Ecto neural progenitor cell (in vitro differentiated cells): ENCODE measurements at regions not wholly inside any gene's neighbourhood (a gene's known extent, or its start where the extent isn't known, plus 50 kb on each side); places are given as distances from the start of the nearest gene placed in this dataset.

Source experiments
- DNase-seq: peaks from one replicate; pipeline ENCODE4 v3.0.0-alpha.2; 2018; ENCODE audit warnings: low spot score

DNA sequence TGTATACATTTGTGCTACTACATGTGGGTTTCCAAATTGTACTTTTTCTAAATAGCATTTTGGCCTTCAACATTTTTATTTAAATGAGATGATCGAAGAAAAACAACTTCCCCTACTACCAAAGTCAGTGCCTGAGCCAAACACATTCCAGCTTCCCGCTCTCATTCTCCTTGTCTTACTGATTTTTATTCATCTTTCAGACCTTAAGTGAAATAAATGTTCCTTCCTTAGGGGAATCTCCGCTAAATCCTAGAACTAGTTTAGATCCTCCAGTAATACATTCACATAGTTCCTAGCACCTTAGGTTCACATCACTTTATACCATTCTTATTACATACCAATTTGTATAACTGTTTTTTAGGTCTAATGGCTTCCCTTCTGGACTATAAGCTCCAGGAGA lies 122.3 kb upstream of the COL3A1 start:
- DNase-seq = no peak

DNA sequence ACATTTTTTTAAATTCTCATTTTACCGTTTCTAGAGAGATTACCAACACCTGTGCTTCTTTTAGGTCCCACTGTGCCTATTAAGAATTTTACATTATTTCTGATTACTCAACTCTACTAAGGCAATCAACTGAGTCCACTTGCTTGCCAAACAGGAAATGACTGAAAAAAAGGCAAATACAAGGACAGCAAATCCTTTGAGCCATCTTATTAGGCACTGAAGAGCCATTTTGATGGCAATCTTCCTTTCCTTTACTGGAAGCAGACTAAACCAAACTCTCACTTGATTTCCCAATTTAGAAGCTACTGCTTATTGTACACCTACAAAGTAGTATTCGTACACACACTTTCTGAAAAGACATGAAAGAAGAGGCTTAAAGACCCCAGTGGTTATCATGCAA lies 121.4 kb upstream of the COL3A1 start:
- no peak for DNase-seq

DNA sequence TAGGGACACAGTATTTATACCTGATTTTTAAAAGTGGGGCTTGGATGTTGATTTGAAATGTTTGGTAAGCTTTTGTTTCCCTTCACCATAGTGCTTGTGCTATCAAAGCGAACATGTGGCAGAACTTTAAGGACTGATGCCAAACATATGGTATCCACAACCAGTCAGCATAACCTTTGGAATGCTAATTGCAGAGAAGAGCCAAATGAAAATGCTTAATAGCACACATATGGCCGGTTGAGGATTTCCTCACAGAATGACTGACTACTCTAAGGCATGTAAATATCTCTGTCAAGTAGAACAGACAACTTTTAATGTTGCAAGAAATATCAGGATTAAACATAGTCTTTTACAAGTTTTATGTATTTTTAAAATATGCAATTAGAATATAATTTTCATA lies 120.9 kb upstream of the COL3A1 start:
- no peak for DNase-seq

DNA sequence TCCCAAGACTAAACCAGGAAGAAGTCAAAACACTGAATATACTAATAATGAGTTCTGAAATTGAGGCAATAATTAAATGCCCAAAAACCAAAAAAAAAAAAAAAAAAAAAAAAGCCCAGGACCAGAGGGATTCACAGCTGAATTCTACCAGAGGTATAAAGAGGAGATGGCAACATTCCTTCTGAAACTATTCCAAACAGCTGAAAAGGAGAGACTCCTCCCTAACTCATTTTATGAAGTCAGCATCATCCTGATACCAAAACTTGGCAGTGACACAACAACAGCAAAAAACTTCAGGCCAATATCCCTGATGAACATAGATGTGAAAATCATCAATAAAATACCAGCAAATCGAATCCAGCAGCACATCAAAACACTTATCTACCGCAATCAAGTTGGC lies 108.5 kb upstream of the COL3A1 start:
- DNase-seq = no peak

DNA sequence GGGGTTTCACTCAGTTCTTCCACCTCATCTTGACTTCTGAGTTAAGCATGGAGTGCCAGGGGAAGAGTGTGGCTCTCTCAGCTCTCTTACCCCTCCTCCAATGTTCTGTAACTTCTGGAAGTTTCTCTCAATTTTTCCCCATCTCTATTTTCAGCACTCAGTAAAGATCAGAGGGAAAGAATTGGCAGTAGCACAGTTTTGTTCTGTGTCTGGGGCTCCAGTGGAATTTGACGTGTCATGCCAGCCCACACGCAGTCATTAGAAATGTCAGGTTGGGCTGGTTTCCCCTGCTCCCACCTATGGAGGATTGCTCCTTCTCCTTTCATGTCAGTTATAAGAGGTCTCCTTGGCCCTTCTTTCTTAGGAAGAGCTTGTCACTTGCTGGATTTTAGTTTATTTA lies 104.6 kb upstream of the COL3A1 start:
- no peak for DNase-seq

DNA sequence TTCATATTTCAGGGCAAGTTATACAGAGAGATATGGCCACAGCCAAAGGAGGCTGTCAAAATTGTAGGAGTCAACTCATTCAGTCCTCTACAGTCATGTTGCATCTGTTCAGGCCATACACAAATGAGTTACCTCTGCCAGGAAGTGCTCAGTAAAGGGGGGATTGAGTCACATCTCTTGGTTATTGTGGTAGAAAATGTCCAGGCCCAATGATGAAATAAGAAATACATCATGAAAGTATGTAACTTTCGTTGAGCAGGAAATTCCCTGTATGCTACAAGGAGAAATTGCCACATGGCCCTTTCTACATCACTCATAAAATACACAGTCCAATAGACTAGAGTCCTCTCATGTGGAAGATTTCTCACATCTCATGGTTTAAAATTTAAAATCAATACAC lies 103.9 kb upstream of the COL3A1 start:
- no peak for DNase-seq

DNA sequence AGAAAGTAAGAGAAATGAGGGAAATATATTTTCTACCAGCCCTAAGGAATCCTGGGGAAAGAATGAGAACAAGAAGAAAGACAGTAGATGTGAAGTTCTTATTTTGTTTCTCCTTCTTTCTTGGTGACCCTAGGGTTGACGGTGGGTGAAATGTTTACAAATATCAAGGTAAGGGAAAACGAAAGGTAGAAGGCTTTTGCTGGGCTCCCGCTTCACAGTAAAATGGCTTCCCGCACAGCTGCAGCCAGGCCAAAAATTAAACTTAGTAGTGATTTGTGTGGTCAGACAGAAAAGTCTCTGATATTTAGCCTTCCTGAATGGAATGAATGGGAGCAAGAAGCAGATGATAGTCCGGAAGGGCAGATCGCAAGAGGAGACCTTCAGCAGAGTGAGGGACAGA lies 99.1 kb upstream of the COL3A1 start:
- no peak for DNase-seq

DNA sequence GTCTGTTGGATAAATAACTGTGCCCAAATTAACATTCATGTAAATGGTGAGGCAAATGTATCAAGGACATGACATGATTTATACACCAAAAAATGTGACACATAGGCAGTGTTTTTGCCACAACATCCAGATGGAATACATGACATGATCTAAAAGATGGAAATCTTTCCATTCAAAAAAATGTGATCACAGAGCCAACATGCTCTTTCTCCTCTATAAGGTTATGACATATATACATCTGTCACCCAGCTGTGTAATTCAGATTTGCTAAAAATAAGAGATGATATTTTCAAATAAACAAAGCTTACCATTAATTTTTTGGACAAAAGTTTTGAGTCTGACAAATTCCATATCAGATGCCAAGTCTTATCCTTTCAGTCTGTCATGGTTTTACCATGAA lies 95.5 kb upstream of the COL3A1 start:
- no peak for DNase-seq

DNA sequence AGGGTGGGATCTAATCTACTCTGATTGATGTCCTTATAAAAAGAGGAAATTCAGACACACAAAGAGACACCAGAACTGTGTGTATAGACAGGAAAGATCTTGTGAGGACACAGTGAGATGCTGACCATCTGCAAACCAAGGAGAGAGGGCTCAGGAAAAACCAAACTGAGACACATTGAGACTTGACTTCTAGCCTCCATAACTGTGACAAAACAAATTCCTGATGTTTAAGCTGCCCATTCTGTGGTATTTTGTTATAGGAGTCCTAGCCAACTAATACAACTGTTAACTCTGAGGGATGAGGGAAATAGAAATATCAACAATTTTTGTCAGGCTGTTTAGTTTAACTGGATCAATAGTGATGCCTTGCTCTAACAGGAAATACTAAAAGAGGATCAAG lies 93.4 kb upstream of the COL3A1 start:
- no peak for DNase-seq

DNA sequence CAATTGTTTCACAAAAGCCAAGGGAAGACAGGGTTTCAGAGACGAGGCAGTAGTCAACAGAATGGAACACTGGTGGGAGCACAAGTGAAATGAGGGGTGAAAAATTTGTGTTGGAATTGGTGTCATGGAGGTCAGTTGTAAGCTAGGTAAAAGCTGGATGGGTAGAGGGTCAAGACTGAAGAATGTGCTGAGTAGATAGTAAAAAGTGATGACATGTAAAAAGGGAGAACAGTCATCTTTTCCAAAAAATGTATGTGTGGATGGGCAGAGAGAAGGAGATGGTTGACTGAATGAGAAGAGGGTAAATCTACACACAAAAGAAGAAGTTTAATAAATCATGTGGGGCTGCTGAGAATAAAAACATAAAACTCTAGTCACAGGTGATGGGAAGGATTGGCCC lies 92.7 kb upstream of the COL3A1 start:
- no peak for DNase-seq

DNA sequence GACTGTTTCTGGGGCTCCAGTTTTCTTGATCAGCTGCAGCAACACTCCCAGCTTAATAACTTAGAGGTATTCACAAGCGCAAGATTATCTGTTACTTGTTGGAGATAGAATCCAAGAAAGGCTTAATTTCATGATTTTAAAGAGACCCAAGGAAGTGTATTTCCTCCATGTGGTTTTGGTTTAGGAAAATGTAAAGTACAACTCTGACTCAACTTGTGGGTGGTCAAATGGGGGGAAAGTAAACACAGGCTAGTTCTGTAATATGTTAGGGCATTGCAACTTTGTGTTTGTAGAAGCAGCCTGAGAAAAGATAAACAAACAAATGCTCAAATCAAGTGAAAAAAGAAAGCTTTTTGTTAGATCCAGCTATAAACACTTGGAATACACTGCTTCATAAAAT lies 90.1 kb upstream of the COL3A1 start:
- no peak for DNase-seq

DNA sequence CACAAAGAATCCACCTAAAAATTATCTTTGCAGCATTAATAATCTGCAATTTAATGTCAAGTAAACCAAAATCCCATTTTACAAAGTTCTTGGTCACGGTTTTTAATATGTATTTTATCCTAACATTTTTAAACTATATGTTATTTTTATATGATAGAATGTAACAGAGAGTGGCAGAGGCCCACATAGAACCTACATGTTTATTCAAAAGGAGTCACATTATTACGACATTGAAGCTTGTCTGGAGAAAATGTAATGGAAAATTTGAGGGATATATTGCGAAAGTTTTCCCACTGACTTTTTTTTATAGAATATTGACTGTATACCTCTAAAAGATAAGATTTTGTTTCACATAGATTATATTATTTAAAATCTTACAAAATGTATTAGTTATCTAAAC lies 89.7 kb upstream of the COL3A1 start:
- no peak for DNase-seq

DNA sequence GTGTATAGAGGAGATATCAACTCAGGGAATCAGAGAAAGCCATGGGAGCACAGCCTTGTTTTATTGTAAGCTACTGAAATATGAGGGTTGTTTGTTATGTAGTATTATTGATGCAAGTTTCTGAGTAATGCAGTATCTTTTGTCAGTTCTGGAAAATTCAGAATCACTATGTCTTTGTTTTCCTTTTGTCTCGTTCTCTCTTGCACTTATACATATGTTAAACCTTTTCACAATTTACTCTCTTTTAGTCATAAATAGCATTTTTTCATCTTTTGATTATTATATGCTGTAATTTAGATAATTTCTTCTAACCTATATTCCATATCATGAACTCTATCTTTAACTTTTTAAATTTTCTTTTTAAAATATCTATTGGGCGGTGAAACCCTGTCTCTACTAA lies 85.0 kb upstream of the COL3A1 start:
- DNase-seq = no peak

DNA sequence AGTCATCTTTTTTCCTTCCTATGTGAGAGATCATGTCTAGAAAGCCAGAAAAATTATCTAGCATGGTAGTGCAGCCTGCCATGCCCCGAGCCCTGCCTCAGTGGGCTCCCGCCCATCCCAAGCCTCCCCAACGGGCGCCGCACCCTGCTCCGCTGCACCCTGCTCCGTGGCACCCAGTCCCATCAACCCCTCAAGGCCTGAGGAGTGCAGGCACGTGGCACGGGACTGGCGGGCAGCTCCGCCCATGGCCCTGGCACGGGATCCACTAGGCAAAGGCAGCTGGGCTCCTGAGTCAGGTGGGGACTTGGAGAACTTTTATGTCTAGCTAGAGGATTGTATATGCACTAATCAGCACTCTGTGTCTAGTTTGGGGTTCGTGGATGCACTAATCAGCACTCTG lies 83.4 kb upstream of the COL3A1 start:
- no peak for DNase-seq

DNA sequence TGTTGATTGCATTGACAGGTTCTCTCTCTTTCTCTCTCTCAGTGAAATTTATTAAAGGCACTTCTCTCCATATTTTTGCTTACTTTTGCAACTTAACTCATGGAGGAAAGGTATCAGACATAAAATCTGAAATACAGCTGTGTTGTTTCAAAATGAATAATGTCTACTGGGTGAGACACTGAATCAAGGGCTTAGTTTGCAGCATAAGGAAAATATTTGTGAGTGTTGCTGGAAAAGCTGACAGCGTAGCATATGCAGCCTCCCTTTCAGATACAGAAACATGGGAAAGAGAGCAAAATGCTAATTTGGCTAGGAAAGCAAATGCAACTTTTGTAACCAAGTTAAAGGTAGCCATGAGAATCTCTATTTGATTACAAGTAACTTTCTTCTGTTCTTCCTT lies 81.5 kb upstream of the COL3A1 start:
- no peak for DNase-seq

DNA sequence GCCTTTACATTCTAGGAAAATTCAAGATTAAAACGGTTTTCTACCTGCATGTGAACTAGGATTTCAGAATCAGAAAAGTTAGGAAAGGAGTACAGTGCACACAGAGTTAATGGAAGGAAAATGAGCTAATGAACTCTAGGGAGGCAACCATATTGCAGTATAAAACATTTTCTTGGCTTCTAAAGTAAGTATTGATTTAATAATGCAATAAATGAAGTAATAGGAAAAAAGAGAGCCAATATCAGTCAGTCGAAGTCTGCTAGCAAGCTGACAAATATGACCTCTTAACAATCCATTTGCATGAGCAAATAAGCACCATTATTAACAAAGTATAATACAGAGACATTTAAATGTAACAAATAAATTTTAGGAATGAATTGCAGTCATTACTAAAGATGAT lies 80.2 kb upstream of the COL3A1 start:
- DNase-seq = no peak

DNA sequence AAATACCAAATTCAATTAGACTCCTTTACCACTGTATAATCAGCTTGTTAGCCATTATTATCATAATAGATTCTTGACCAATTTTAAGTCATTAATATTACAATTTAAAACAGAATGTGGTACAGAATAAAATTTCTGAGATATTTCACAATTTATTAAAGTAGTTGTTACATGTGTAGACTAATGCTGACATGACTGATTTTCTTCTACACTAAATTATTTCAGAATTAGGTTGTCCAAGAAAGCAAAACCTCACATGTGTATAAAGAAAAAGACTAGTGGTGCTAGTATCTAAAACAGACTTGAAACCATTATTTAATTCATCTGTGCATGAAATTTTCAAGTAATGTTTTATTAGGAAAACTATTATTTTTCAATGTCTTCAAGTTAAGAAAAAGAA lies 79.2 kb upstream of the COL3A1 start:
- no peak for DNase-seq

DNA sequence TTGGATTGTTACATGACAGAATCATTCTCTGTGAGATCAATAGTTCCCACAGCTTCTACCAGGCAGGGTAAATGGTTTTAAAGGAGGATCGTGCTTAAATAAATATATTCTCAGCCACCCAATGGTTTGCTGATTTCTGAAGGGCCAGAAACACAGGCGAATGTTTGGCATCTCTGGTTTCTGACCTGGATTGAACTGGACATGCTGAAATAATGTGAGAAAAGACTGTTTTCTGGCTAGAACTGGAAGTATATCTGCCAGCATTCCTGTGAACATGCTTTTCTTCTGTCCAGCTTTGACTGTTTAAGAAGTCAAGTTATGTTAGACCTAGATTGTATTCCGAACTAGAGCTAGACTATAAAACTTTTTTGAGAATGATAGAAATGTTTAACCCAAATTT lies 77.1 kb upstream of the COL3A1 start:
- DNase-seq = no peak

DNA sequence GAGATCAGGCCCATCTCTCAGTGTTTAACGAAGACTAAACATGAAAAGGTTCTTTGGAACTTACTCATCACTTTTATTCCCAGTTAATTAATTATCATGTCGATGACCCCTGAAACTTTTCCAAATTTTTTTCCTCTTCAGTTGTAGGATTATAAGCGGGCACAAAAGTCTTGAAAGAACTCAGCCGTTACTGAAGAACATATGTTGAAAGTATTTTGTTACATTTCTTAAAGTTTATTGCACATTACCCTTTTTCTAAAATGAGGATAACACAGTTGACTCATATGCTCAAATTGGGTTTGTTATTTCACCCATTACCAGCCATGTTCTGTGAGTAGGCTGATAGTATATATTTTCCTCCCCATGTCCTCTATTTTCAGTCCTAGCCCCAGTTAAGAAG lies 75.9 kb upstream of the COL3A1 start:
- DNase-seq = no peak

DNA sequence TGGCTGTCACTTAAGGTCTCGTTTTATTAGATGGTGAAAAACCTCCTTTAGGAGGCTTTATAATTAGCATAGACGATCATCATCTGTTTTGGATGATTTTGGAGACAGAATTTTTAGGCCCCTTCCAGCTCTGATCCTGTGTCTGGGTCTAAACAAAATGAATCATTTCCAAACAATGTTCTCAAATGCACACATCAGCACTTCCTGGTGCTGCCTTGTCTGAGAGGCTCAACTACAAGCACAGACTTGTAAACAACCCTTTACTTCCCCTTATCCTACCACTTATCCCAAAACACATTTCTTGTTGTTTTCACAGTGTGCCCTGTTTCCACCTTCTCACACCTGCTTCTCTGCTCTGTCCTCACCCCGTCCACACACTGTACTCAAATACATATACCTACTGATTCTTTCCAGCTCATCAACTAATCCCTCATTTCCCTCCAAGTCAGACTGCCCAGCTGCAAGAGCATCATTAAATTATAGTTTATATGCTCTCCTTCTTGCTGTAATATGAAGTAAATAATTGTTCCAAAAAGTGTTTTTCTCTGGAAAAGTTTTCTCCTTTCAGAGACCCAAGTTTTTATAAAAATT lies 71.2 kb upstream of the COL3A1 start:
- DNase-seq = no peak

DNA sequence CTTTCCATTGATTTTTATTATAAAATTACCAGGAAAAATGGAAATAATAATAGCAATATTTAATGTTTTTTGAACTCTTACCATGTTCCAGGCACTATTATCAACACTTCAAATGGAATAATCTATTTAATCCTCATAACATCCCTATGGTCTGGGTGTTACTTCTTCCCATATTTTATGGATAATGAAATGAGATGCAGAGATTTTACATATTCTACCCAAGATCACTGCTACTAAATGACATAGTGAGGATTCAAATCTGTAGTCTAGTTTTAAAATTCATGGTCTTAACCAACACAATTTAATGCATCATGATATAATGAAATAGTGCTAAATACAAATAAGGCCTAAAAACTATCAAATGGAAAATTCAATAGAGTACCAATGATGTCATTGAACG lies 70.4 kb upstream of the COL3A1 start:
- DNase-seq = no peak

DNA sequence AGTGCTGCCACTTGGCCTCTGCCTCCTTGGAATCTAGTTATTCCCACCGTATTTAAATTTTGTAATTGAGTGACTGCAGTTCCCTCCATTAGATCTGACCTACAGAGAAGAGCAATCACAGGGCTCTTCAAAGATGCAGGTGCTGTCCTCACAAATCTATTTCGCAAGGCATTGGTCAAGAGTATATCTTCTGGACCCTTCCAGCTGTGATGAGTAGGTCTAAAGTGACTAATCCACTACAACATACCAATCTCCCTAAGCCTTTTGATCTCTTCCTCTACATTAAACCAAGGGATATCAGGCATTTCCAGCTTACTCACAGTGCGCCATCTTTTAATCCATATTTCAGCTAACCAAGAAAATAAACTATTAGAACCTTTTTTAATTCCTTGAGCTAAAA lies 65.1 kb upstream of the COL3A1 start:
- no peak for DNase-seq

DNA sequence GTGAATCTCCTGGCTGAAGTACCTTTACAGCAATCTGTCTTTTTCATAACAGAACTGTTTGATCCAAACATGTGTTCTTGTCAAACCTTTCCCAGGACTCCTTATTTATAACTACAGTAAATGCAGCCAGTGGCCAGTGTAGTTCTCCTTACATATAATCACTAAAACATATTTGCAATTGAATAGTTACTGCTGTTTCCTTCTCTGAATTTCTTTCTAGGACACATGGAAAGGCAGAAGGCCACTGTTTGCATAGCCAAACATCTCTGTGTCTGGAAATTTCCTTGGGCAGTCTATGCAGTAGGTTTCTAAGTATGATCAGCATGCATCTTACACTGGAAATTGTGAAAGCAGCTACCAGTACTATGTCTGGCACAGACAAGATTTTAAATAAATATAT lies 57.4 kb upstream of the COL3A1 start:
- no peak for DNase-seq

DNA sequence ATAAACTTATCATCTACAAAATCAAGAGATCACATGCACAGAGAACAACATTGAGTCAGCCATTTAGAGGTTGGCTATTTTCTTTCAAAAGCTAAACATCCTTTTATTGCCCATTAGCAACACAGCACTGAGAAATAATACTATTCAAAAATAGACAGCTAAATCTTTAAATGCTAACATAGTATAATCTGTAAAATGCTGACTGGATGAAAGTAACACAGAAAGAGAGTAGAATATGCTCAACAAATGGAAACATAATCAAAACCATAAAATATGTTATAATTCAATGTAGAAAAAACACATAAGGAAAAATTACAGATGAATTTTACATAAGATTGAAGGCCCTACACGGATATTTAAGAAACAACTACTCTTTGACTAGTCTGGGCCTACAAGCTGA lies 56.5 kb upstream of the COL3A1 start:
- no peak for DNase-seq

DNA sequence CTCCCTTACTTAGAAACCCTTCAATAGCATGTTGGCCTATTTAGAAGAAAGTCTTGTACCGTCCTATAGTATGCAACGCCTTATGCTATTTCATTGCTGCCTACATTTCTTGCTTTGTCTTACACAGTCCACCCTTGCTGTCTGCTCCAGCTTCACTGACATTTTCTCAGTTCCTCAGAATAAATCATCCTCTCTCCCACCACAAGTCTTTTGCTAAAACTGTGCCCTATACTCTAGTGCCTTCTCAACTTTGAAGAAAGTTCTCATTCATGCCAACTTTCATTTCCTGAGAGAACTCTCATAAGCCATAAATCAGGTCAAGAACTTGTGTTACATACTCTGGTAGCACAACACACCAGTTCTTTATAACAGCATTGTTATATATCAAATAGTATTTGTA lies 54.3 kb upstream of the COL3A1 start:
- no peak for DNase-seq
